ENCODE measurements at regions not wholly inside any gene's neighbourhood (a gene's known extent, or its start where the extent isn't known, plus 50 kb on each side); places are given as distances from the start of the nearest gene placed in this dataset.

GRCh38 chr20:24203526-24204183 lies 215.1 kb upstream of the GGTLC1 start:
- in situ Hi-C loops (cut with MboI; ENCODE audit: low sequenced_read_pairs): no loop called here

- in situ Hi-C loops (cut with MboI; ENCODE audit: low sequenced_read_pairs): no loop called here
These were observed 210.9 kb upstream of the GGTLC1 start for GRCh38 chr20:24199501-24199900.

- in situ Hi-C loops (cut with MboI; ENCODE audit: low sequenced_read_pairs): no loop called here
These were observed 205.6 kb upstream of the GGTLC1 start for GRCh38 chr20:24194143-24194542.

- in situ Hi-C loops (cut with MboI; ENCODE audit: low sequenced_read_pairs): no loop called here
These were observed 202.3 kb upstream of the GGTLC1 start for GRCh38 chr20:24190905-24191304.

GRCh38 chr20:24185791-24186190 lies 197.2 kb upstream of the GGTLC1 start:
- in situ Hi-C loops (cut with MboI; ENCODE audit: low sequenced_read_pairs): no loop called here

GRCh38 chr20:24181151-24181550 lies 192.6 kb upstream of the GGTLC1 start:
- in situ Hi-C loops (cut with MboI; ENCODE audit: low sequenced_read_pairs): no loop called here

GRCh38 chr20:24169256-24169655 lies 180.7 kb upstream of the GGTLC1 start:
- in situ Hi-C loops (cut with MboI; ENCODE audit: low sequenced_read_pairs): loop anchor here (25.0 kb wide), 1 partner anchor 743 kb away; no protein-coding TSS in a partner anchor

GRCh38 chr20:24166412-24166811 lies 177.8 kb upstream of the GGTLC1 start:
- in situ Hi-C loops (cut with MboI; ENCODE audit: low sequenced_read_pairs): loop anchor here (25.0 kb wide), 1 partner anchor 746 kb away; no protein-coding TSS in a partner anchor

- in situ Hi-C loops (cut with MboI; ENCODE audit: low sequenced_read_pairs): loop anchor here (25.0 kb wide), 1 partner anchor 746 kb away; no protein-coding TSS in a partner anchor
These were observed 177.5 kb upstream of the GGTLC1 start for GRCh38 chr20:24166123-24166381.

GRCh38 chr20:24165301-24166122 lies 176.9 kb upstream of the GGTLC1 start:
- in situ Hi-C loops (cut with MboI; ENCODE audit: low sequenced_read_pairs): loop anchor here (25.0 kb wide), 1 partner anchor 747 kb away; no protein-coding TSS in a partner anchor

GRCh38 chr20:24164360-24164759 lies 175.8 kb upstream of the GGTLC1 start:
- in situ Hi-C loops (cut with MboI; ENCODE audit: low sequenced_read_pairs): loop anchor here (25.0 kb wide), 1 partner anchor 748 kb away; no protein-coding TSS in a partner anchor

GRCh38 chr20:24163506-24163905 lies 174.9 kb upstream of the GGTLC1 start:
- in situ Hi-C loops (cut with MboI; ENCODE audit: low sequenced_read_pairs): loop anchor here (25.0 kb wide), 1 partner anchor 749 kb away; no protein-coding TSS in a partner anchor

- in situ Hi-C loops (cut with MboI; ENCODE audit: low sequenced_read_pairs): loop anchor here (25.0 kb wide), 1 partner anchor 752 kb away; no protein-coding TSS in a partner anchor
These were observed 172.1 kb upstream of the GGTLC1 start for GRCh38 chr20:24160563-24161281.

GRCh38 chr20:24158281-24158680 lies 169.7 kb upstream of the GGTLC1 start:
- in situ Hi-C loops (cut with MboI; ENCODE audit: low sequenced_read_pairs): loop anchor here (25.0 kb wide), 1 partner anchor 754 kb away; no protein-coding TSS in a partner anchor

- in situ Hi-C loops (cut with MboI; ENCODE audit: low sequenced_read_pairs): loop anchor here (25.0 kb wide), 1 partner anchor 755 kb away; no protein-coding TSS in a partner anchor
These were observed 168.6 kb upstream of the GGTLC1 start for GRCh38 chr20:24157213-24157612.

GRCh38 chr20:24153101-24154040 lies 164.8 kb upstream of the GGTLC1 start:
- in situ Hi-C loops (cut with MboI; ENCODE audit: low sequenced_read_pairs): loop anchor here (25.0 kb wide), 1 partner anchor 759 kb away; no protein-coding TSS in a partner anchor

- in situ Hi-C loops (cut with MboI; ENCODE audit: low sequenced_read_pairs): loop anchor here (25.0 kb wide), 1 partner anchor 761 kb away; no protein-coding TSS in a partner anchor
These were observed 163.2 kb upstream of the GGTLC1 start for GRCh38 chr20:24151621-24152294.

- in situ Hi-C loops (cut with MboI; ENCODE audit: low sequenced_read_pairs): loop anchor here (25.0 kb wide), 1 partner anchor 762 kb away; no protein-coding TSS in a partner anchor
These were observed 161.8 kb upstream of the GGTLC1 start for GRCh38 chr20:24150406-24150805.

- in situ Hi-C loops (cut with MboI; ENCODE audit: low sequenced_read_pairs): loop anchor here (25.0 kb wide), 1 partner anchor 762 kb away; no protein-coding TSS in a partner anchor
These were observed 161.3 kb upstream of the GGTLC1 start for GRCh38 chr20:24149881-24150307.

All from HL-60/S4 treated with phorbol 12-myristate 13-acetate at 8.2 ng/mL for 4 days and 3 days (cell line).